Panc1 (cell line): ENCODE measurements at regions not wholly inside any gene's neighbourhood (a gene's known extent, or its start where the extent isn't known, plus 50 kb on each side); places are given as distances from the start of the nearest gene placed in this dataset.

Experiments used
- REST ChIP-seq, 2 experiments: IDR thresholded peaks; 2 replicates each; pipeline ENCODE4 v1.6.1; 2011 to 2012; ENCODE audit warnings: low read depth in 2 of 2, control low read depth in 1 of 2, low read length in 1 of 2, mild to moderate bottlenecking in 1 of 2, moderate library complexity in 1 of 2; ENCODE audit not compliant: insufficient read depth in 1 of 2
- TF ChIP-seq, protein P1 (sequence below): fragments of 450-650 bp; IDR thresholded peaks from 2 replicates; pipeline ENCODE4 v1.5.1; 2017; ENCODE audit warnings: mild to moderate bottlenecking

DNA sequence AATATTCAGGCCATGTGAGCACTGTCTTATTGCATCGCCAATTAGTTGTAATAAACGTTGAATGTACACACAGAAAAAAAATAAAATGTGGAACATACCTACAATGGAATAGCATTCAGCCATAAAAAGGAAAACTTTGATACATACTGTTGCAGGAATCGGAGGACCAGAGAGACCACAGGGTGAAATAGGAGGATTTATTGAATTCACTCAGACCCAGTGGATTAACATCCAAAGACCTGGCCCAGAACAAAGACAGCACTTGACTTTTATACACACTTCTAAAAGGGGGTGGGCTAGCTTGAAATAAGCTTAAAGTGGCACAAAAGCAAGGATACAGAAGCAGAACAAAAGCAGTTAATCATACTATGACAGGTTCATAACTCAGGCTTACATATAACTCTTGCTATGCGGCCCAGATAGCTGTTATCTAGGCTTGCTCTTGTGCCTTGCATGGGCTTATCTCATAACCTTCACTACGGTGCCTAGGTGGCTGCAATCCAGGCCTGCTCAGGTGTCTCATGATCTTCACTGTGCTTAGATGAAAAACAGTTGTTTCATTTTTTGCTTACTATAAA, 292.2 kb upstream of the TAC1 start:
- TF ChIP-seq, protein P1, sequence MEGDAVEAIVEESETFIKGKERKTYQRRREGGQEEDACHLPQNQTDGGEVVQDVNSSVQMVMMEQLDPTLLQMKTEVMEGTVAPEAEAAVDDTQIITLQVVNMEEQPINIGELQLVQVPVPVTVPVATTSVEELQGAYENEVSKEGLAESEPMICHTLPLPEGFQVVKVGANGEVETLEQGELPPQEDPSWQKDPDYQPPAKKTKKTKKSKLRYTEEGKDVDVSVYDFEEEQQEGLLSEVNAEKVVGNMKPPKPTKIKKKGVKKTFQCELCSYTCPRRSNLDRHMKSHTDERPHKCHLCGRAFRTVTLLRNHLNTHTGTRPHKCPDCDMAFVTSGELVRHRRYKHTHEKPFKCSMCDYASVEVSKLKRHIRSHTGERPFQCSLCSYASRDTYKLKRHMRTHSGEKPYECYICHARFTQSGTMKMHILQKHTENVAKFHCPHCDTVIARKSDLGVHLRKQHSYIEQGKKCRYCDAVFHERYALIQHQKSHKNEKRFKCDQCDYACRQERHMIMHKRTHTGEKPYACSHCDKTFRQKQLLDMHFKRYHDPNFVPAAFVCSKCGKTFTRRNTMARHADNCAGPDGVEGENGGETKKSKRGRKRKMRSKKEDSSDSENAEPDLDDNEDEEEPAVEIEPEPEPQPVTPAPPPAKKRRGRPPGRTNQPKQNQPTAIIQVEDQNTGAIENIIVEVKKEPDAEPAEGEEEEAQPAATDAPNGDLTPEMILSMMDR = no peak
- no peak for TF ChIP-seq REST (IDR thresholded peaks at IDR 0.05; ENCODE audit: insufficient read depth in 1 of 2, low read depth in 2 of 2, low read length in 1 of 2)
